IPS DF 6.9 (cell line): ENCODE measurements at regions not wholly inside any gene's neighbourhood (a gene's known extent, or its start where the extent isn't known, plus 50 kb on each side); places are given as distances from the start of the nearest gene placed in this dataset.

Experiments used
- DNase-seq: peaks from one replicate; pipeline ENCODE4 v3.0.0-alpha.2; 2013; ENCODE audit warnings: low read depth, low spot score
- H3K27ac ChIP-seq: one replicate; pipeline ENCODE4 v1.5.1; 2013; ENCODE audit warnings: low read length, control low read depth
- H3K27me3 ChIP-seq: 2 replicates; pipeline ENCODE4 v1.6.1; 2013; ENCODE audit warnings: mild to moderate bottlenecking, low read length; ENCODE audit not compliant: control insufficient read depth, insufficient read depth
- H3K36me3 ChIP-seq: 2 replicates; pipeline ENCODE4 v1.6.1; 2013; ENCODE audit warnings: low read length; ENCODE audit not compliant: control insufficient read depth, insufficient read depth
- H3K4me1 ChIP-seq: 2 replicates; pipeline ENCODE4 v1.6.1; 2013; ENCODE audit warnings: low read length; ENCODE audit not compliant: control insufficient read depth, insufficient read depth
- H3K4me3 ChIP-seq: 2 replicates; pipeline ENCODE4 v1.5.1; 2013; ENCODE audit warnings: mild to moderate bottlenecking, low read length
- H3K9me3 ChIP-seq: 2 replicates; pipeline ENCODE4 v1.6.1; 2013; ENCODE audit warnings: low read length, inconsistent platforms; ENCODE audit not compliant: control insufficient read depth, insufficient read depth
- WGBS: extraction: QIAGEN DNeasy Blood & Tissue Kit; methylation state at CpG from one replicate; pipeline ENCODE4 v1.1.7; 2013; ENCODE audit warnings: mixed read lengths, missing lambda C conversion rate; ENCODE audit not compliant: insufficient read length, insufficient coverage; 5-methylcytosine and 5-hydroxymethylcytosine counted together

DNA sequence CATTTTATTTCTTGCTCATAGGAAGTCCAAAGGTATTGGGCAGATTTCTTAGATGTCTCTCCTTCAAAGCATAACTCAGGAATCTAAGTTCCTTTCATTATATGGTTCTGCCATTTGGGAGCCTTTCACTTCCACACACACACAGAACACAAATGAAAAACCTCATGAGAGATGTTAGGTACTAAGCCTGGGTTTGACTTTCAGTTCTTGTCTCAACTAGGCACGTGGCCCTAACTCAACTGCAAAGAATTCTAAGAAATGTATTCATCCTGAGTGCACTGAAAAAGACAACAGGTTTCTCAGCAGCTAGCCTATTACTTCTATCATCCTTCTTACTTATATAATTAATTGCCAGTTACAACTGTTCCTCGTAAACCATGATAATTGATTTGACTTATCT, 190.0 kb upstream of the SAMSN1 start:
- no peak overlapping the region for H3K27ac ChIP-seq
- 100% methylated on average over 1 of the region's 2 CpGs for WGBS
- H3K4me3 ChIP-seq: no peak overlapping the region
- H3K4me1 ChIP-seq: no peaks in the 10 kb centered on the region
- H3K27me3 ChIP-seq: no peaks in the 10 kb centered on the region
- no peaks in the 10 kb centered on the region for H3K36me3 ChIP-seq
- H3K9me3 ChIP-seq: no peaks in the 10 kb centered on the region
- no peak for DNase-seq

DNA sequence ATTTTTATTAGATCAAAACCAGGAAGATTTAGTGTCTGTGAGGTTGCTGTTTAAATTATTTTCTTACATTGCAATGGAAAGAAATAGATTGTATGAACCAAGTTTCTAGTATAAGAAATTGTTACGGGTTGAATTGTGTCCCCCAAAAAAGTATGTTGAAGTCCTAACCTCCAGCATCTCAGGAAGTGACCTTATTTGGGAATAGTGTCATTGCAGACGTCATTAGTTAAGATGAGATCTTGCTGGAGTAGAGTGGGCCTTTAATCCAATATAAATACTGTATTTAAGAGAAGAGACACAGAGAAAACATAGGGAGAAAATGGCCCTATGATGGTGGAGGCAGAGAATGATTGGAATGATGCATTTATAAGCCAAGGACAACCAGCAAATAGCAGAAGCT, 188.7 kb upstream of the SAMSN1 start:
- Histone ChIP-seq H3K4me1 (no peaks in the 10 kb centered on the region), H3K4me3 (no peak overlapping the region), H3K27me3 (no peaks in the 10 kb centered on the region), H3K9me3 (no peaks in the 10 kb centered on the region), H3K36me3 (no peaks in the 10 kb centered on the region), H3K27ac (no peak overlapping the region)
- no peak for DNase-seq
- no CpG with 5 or more reads among the region's 2 CpGs for WGBS

DNA sequence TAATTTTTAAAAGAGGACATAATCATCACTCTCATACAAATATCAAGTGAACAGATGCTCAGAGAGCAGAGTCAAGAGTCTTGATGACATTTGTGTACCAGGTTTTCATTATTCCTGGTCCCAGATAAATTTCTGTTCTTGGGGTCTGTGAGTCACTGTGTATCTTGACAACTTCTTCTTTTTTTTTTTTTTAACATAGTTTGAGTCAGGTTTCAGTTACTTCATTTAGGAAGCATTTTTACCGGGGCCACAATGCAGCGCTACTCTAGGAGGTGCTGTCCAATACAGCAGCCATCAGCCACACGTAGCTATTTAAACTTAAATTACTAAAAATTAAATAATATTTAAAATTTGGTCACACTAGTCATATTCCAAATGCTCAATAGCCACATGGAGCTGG, 188.1 kb upstream of the SAMSN1 start:
- H3K27ac ChIP-seq: no peak overlapping the region
- WGBS: no CpG with 5 or more reads among the region's 3 CpGs
- no peaks in the 10 kb centered on the region for H3K27me3 ChIP-seq
- no peaks in the 10 kb centered on the region for H3K36me3 ChIP-seq
- DNase-seq: no peak
- H3K4me1 ChIP-seq: no peaks in the 10 kb centered on the region
- no peaks in the 10 kb centered on the region for H3K9me3 ChIP-seq
- no peak overlapping the region for H3K4me3 ChIP-seq

DNA sequence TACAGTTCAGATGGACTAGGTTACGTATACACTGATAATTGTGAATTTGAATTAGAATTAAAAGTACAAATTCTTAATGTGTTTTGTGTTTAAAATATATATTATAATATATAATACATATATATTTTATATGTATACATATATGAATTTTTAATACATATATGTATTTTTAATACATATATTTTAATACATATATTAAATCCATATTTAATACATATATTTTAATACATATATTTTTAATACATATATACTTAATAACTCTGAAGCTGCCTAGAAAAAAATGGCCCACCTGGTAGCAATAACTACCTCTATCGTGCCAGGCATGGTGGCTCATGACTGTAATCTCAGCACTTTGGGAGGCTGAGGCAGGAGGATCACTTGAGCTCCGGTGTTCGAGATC, 179.1 kb upstream of the SAMSN1 start:
- Histone ChIP-seq H3K27ac (no peak overlapping the region), H3K36me3 (no peaks in the 10 kb centered on the region), H3K9me3 (no peaks in the 10 kb centered on the region), H3K27me3 (no peaks in the 10 kb centered on the region), H3K4me3 (no peak overlapping the region), H3K4me1 (no peaks in the 10 kb centered on the region)
- DNase-seq: no peak
- no CpG with 5 or more reads among the region's 4 CpGs for WGBS

DNA sequence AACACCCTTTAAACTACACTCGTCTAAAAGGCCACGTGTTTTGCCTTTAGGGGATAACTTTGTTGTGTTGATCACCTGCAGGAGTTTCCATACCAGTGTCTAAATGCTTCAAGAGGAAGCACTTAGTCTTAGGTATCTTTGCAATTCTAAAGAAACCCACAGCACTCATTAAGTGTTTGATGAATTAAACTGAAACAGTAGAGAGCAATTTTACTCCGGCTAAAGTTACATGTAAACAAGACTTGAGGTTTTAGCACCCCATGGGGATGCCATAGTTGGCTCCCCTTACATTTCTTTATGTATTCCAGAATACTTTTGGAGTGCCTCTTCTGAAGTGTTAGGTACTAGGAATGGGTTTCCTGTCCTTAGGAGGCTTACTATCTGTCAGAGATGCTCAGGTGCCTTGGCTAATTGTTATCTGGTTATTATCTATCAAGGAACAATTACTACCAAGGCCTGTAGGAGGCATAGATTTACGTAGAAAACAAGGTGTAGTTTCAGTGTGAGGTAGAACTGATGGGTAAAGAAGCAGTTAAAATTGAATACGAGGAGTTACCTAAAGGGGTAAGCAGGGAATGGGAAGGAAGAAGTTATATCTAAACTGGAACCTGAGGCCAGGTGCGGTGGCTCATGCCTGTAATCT, 176.8 kb upstream of the SAMSN1 start:
- no peaks in the 10 kb centered on the region for H3K4me1 ChIP-seq
- H3K36me3 ChIP-seq: no peaks in the 10 kb centered on the region
- no peak overlapping the region for H3K27ac ChIP-seq
- H3K4me3 ChIP-seq: no peak overlapping the region
- H3K9me3 ChIP-seq: no peaks in the 10 kb centered on the region
- no peak for DNase-seq
- no peaks in the 10 kb centered on the region for H3K27me3 ChIP-seq
- WGBS: no CpG with 5 or more reads among the region's 6 CpGs

DNA sequence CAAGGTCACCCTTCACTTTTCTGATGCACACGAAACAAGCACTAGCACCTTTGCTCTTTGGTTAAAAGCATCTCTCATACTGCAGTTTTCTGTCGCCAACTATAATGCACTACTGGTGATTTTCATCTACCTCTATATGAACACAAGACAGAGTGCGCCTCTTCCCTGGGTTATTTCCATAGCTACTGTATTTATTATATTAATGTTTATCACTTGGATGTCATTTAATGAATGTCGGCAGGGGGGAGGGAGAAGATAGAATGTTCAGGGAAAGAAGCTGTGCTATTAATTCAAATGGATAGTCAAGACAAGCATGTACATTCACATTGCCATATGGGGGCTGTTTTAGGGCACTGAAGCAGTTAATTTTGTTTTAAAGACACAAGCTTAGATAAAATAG, 174.1 kb upstream of the SAMSN1 start:
- WGBS: no CpG with 5 or more reads among the region's 4 CpGs

DNA sequence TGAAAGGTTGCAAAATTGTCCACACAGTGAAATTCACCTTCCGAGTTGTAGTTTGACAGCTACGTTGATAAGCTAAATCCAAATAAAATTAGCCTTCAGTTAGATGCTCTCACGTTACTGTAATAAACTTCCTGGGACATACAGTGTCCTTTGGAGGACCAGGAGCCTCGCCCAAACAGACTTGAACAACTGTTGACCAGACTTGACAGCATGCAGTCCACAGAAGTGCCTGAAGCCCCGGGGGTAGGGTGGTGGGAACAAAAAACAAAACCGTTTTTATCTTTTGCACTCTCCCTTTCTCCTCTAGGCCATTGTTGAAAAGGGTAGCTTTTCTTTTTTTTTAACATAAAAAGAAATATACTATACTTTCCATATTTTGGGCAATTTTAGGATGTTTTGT, 172.8 kb upstream of the SAMSN1 start:
- WGBS: no CpG with 5 or more reads among the region's 6 CpGs
- no peaks in the 10 kb centered on the region for H3K27me3 ChIP-seq
- DNase-seq: no peak
- no peak overlapping the region for H3K27ac ChIP-seq
- H3K4me1 ChIP-seq: no peaks in the 10 kb centered on the region
- H3K36me3 ChIP-seq: no peaks in the 10 kb centered on the region
- no peaks in the 10 kb centered on the region for H3K9me3 ChIP-seq
- H3K4me3 ChIP-seq: no peak overlapping the region

More for the DNA sequence above, 174.1 kb upstream of the SAMSN1 start:
- Histone ChIP-seq H3K27ac (no peak overlapping the region), H3K36me3 (no peaks in the 10 kb centered on the region), H3K4me1 (no peaks in the 10 kb centered on the region), H3K27me3 (no peaks in the 10 kb centered on the region), H3K9me3 (no peaks in the 10 kb centered on the region), H3K4me3 (no peak overlapping the region)
- no peak for DNase-seq

DNA sequence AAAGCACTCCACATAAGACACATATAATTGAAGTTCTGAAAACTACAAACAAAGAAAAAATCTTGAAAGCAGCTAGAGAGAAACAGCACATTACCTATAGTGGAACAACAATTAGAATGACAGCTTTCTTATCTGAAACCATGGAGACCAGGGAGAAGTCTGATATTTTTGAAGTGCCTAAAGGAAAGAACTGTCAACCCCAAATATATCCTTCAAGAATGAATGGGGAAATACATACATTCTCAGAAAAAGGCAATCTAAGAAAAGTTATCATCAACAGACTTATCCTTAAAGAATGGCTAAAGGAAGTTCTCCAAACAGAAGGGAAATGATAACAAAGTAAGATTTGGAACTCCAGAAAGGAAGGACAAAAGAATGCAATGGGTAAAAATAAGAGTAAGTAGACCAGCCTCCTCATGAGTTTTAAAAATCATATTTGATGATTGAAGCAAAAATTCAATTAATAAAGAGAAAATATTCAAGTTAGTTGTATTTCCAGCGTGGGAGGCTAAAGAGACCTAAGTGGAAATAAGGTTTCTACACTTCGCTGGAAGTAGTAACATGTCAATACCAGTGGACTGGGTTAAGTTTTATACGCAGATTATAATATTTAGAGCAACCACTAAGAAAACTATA, 170.8 kb upstream of the SAMSN1 start:
- H3K27me3 ChIP-seq: no peaks in the 10 kb centered on the region
- no peak for DNase-seq
- H3K4me3 ChIP-seq: no peak overlapping the region
- H3K36me3 ChIP-seq: no peaks in the 10 kb centered on the region
- H3K27ac ChIP-seq: no peak overlapping the region
- H3K9me3 ChIP-seq: no peaks in the 10 kb centered on the region
- H3K4me1 ChIP-seq: no peaks in the 10 kb centered on the region
- no CpG with 5 or more reads among the region's 3 CpGs for WGBS

DNA sequence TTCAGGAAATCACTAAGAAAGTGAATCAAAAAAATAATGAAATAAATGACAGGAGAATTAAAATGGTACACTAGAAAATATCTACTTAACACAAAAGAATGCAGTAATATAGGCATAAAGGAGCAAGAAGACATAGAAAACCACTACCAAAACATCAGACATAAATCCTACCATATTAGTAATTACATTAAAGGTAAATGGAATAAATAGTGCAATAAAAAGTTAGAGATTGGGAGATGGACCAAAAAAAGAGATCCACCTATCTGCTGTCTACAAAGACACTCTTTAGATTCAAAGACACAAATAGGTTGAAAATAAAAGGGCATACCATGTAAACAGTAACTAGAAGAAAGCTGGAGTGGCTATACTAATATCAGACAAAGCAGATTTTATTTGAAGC, 167.0 kb upstream of the SAMSN1 start:
- no peak for DNase-seq
- no peaks in the 10 kb centered on the region for H3K27me3 ChIP-seq
- H3K9me3 ChIP-seq: no peaks in the 10 kb centered on the region
- no peak overlapping the region for H3K27ac ChIP-seq
- no peaks in the 10 kb centered on the region for H3K4me1 ChIP-seq
- H3K4me3 ChIP-seq: no peak overlapping the region
- H3K36me3 ChIP-seq: no peaks in the 10 kb centered on the region

DNA sequence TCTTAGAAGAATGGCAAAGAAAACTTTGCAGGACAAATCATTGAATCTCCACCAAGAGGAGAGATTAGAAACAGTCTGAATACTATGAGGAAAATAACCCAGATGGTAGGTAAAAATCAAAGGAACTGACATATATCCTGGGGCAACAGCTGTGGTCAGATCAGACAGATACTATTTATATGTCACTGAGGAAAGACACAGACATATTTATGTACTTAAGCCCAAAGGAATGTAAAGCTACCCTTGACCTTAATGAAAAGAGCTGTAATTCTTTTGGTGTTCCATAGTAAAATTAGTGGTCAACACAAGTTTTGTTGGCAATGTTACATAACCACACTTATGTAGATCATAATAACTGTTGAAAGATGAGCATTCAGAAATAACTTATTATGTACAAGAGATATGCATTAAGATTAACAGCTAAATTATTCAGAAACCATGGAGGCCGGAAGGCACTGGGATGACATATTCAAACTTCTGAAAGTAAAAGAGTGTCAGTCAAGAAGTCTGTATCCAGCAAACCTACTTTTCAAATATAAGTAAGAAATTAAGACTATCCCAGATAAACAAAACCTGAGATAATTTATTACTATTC, 166.1 kb upstream of the SAMSN1 start:
- no peak overlapping the region for H3K27ac ChIP-seq
- H3K4me1 ChIP-seq: no peaks in the 10 kb centered on the region
- H3K27me3 ChIP-seq: no peaks in the 10 kb centered on the region
- WGBS: no CpG with 5 or more reads among the region's 1 CpG
- H3K9me3 ChIP-seq: no peaks in the 10 kb centered on the region
- DNase-seq: no peak
- no peaks in the 10 kb centered on the region for H3K36me3 ChIP-seq
- no peak overlapping the region for H3K4me3 ChIP-seq

DNA sequence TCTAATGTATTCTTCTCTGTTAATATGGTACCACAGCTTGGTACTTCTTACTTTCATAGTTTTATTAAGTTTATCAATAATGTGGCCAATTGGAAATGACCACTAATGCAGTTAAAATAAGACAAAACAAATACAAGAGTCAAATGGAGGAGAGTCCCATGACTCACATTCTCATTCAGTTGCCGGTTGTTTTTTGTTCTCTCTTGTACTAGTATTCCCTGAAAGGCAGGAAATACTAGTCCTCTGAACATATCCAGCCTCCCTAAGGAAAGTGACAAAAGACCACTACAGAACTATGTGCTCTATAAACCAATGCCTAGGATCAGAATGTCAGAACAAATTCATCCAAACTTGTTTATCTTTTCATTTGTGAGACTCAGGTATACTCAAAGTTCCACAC, 165.2 kb upstream of the SAMSN1 start:
- H3K9me3 ChIP-seq: no peaks in the 10 kb centered on the region
- H3K27me3 ChIP-seq: no peaks in the 10 kb centered on the region
- DNase-seq: no peak
- H3K4me3 ChIP-seq: no peak overlapping the region
- no peak overlapping the region for H3K27ac ChIP-seq
- no peaks in the 10 kb centered on the region for H3K4me1 ChIP-seq
- no CpG with 5 or more reads among the region's 1 CpG for WGBS
- no peaks in the 10 kb centered on the region for H3K36me3 ChIP-seq
